ENCODE measurements at regions not wholly inside any gene's neighbourhood (a gene's known extent, or its start where the extent isn't known, plus 50 kb on each side); places are given as distances from the start of the nearest gene placed in this dataset.

- H3K27ac ChIP-seq (ENCODE audit: insufficient read length, low read depth, low read length): no peak overlapping the region
- H3T11ph ChIP-seq (ENCODE audit: low read length): no peak overlapping the region
- H2BK5ac ChIP-seq (ENCODE audit: insufficient read length, low read length): no peak overlapping the region
- H3K18ac ChIP-seq (ENCODE audit: insufficient read length, low read depth, low read length): no peak overlapping the region
- no peak overlapping the region for H2AK5ac ChIP-seq (ENCODE audit: insufficient read length, low read length)
- H3K36me3 Mint-ChIP-seq (ENCODE audit: insufficient read depth in 1 of 3, low read depth in 3 of 3): no peaks in the 10 kb centered on the region
- H3K9ac ChIP-seq (ENCODE audit: extremely low read depth, insufficient read length, low read length): no peak overlapping the region
- H3K56ac ChIP-seq (ENCODE audit: insufficient read length, low read depth, low read length): no peak overlapping the region
- H3K27ac Mint-ChIP-seq: no peak overlapping the region
- no peak overlapping the region for H4K91ac ChIP-seq (ENCODE audit: insufficient read length, low read depth, low read length)
- WGBS (ENCODE audit: extremely low coverage, insufficient read length, low lambda C conversion rate): no CpG with 5 or more reads among the region's 2 CpGs
- no peak overlapping the region for H4K5ac ChIP-seq (ENCODE audit: insufficient read length, low read depth, low read length)
- H3K23me2 ChIP-seq (ENCODE audit: insufficient read length, low read depth, low read length, poor library complexity, severe bottlenecking): no peaks in the 10 kb centered on the region
- H3K4me2 ChIP-seq (ENCODE audit: insufficient read depth, insufficient read length, low read length): no peak overlapping the region
- no peak overlapping the region for H2BK120ac ChIP-seq (ENCODE audit: low read depth, low read length, poor library complexity, severe bottlenecking)
- no peak for TF ChIP-seq CTCF (conservative IDR thresholded peaks at IDR 0.05)
- no peak overlapping the region for H3K14ac ChIP-seq (ENCODE audit: insufficient read depth, low read length)
- H4K8ac ChIP-seq (replicated peaks; ENCODE audit: insufficient read length, low read depth, low read length): no peak overlapping the region
- no peak overlapping the region for H3K4me3 Mint-ChIP-seq
- H3K9me3 Mint-ChIP-seq: peaks cover 14 to 16% of the 10 kb centered on the region in 2 experiments
- H2BK12ac ChIP-seq (ENCODE audit: insufficient read length, low read depth, low read length): no peak overlapping the region
- H3K4ac ChIP-seq (ENCODE audit: low read depth, low read length): no peak overlapping the region
- no peaks in the 10 kb centered on the region for H3K79me2 ChIP-seq (ENCODE audit: insufficient read depth, low read length)
- no peak overlapping the region for H2BK15ac ChIP-seq (ENCODE audit: low read depth, low read length)
- H2AFZ ChIP-seq (ENCODE audit: low read length): no peak overlapping the region
- H3K27me3 Mint-ChIP-seq (ENCODE audit: low read depth): peaks cover 40% of the 10 kb centered on the region
- no peaks in the 10 kb centered on the region for H3K27me3 ChIP-seq (ENCODE audit: insufficient read depth, low read length)
- H3K79me1 ChIP-seq (ENCODE audit: insufficient read depth, low read depth, low read length, poor library complexity, severe bottlenecking): no peaks in the 10 kb centered on the region
- DNase-seq: no peak
- no peak overlapping the region for H3K23ac ChIP-seq (ENCODE audit: insufficient read length, low read depth, low read length)
- H4K20me1 ChIP-seq (ENCODE audit: control insufficient read depth, insufficient read depth, insufficient read length): no peaks in the 10 kb centered on the region
- no peaks in the 10 kb centered on the region for H3K4me1 Mint-ChIP-seq
- H3K9me3 ChIP-seq (ENCODE audit: control insufficient read depth, low read depth, low read length): no peaks in the 10 kb centered on the region
- H3K4me1 ChIP-seq (ENCODE audit: insufficient read depth, low read length): no peaks in the 10 kb centered on the region
- H2BK20ac ChIP-seq (ENCODE audit: low read depth, low read length, poor library complexity, severe bottlenecking): no peak overlapping the region
These were observed 93.0 kb upstream of the CCL21 start for GRCh38 chr9:34802916-34803315.

All from H9 (cell line).